Fibroblast of skin of left biceps (primary cell): ENCODE measurements at regions not wholly inside any gene's neighbourhood (a gene's known extent, or its start where the extent isn't known, plus 50 kb on each side); places are given as distances from the start of the nearest gene placed in this dataset.

Experiments used
- DNase-seq, 2 experiments: peaks; one replicate each; pipeline ENCODE4 v3.0.0-alpha.2; 2013; ENCODE audit warnings: low read depth in 2 of 2

DNA sequence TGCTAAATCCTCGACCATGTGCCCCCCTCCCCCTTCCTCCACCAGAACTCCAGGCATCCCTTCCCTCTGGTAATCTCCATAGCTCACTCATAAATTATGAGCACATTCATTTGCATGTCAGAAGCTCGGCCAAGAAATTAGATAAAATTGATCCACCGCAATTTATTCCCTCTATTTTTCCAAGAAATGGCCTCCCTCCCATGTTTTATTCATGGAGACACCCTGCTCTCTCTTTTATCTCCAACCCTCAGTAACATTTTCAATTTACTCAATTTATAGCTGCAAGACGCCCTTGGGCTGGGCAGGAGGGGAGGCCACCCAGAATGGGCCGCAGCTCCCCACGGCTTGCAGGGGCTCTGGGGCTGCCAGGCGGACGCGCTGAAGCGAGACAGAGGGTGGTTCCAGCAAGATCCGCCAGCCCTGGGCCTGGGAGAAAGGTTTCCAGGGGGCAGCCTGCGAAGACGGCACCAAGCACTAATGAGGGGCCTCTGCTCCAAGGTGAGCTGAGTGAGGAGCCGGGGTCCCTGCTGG is 54.7 kb upstream of the ZNF423 start:
- DNase-seq: no peak

DNA sequence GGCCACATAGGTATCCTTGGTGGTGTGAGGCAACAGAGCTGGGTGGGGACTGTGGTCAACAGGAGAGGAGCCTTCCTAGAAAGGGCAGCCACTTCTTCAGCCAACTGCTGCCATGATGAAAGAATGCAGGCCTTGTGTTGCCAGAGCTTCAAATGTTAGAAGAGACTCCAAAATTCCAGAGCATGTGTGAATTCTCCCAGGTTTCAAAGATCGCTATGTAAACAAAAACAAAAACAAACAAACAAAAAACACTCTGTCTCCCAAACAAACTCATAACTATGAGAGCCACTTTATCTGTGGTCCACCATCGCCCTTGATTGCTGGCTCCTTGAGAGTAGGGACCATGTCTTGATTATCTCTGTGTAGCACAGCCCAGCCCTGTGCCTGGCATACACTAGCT is 55.5 kb upstream of the ZNF423 start:
- DNase-seq: no peak

DNA sequence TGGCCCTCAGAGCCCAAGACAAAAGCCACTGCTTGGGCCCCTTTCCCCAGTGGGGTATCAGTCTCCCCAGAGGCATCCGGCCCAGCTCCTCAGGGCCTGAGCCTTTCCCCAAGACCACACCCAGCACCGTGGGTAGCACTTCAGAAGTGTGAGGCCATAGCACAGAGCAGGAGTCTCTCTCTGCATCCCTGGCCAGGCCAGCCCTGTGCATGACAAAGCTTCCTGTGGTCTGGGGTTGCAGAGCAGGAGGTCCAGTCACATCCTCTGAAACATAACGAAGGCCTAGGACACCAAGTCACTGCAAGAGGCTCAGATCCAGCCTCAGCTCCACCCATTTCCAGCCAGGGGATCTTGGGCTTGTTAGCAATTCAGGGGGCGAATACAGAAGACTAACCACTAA is 56.8 kb upstream of the ZNF423 start:
- DNase-seq: no peak

DNA sequence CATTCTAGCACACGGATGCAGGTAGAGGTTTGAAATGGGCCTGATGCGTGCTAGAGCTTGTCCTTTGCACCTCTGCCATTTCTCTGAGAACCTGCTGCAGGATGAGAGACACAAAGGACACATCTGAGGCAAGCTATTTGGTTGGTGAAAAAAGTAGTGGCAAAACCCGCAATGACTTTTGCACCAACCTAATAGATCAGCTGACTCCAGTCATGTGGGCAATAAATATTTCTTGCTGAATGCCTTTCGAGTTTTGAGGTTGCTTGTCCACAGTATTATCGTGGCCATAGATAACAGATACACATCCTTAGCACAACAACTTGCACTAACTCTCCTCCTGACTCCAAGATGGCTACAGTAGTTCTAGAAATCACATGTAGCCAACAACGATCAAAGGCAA is 57.8 kb upstream of the ZNF423 start:
- no peak for DNase-seq

DNA sequence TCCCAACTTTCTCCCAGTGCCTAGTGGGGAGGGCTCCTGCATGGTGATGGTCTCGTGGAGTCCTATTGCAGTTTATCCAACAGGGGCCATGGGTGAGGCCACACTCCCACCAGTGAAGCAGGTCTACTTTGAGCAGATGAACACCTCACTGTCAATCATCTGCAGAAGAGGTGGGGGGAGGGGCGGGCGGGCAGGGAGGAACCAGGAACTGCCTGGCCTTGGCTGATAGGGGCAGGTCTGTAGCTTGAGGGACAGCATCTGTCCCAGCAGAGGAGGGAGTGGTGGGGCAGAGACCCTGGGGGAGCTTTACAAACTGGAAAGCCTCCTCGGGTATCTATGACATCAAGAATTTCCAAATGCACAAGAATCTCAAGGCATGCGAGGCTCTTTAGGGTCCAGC is 58.7 kb upstream of the ZNF423 start:
- DNase-seq: no peak

DNA sequence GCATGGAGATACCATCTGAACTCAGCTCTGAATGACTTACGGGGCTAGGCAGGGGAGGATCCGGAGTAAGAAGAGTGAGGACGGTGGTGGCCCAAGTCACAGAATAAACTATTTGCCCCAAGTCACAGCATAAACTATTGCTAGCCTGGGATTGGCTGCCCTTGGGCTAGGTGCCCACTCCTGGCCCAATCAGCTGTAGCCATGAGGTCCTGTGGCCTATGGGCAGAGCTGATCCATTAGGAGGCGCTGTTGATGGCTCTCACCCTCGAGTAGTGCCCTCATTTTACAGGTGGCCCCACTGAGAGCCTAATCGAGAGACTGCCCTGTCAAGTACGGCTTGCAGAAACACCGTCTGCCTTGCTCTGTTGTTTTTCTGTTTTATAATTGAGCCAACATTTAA is 62.3 kb upstream of the ZNF423 start:
- DNase-seq: no peak

DNA sequence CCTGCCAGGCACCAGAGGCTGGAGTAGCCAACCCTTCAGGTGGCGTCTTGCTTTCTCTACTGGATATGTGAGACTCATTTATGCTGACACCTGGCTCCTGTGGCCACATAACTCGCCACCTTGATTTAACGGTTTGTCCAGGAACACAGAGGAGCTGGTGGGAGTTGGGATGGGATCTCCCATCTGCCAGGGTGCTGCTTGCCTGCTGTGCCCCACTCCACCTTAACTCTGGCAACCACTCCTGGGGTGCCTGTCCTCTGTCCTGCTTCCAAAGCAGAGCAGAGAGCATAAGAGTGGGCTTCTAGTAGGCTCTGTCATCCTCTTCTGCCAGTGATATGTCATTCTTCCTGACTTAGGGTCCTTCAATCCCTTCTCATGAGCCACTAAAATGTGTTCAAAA is 63.4 kb upstream of the ZNF423 start:
- DNase-seq: no peak

DNA sequence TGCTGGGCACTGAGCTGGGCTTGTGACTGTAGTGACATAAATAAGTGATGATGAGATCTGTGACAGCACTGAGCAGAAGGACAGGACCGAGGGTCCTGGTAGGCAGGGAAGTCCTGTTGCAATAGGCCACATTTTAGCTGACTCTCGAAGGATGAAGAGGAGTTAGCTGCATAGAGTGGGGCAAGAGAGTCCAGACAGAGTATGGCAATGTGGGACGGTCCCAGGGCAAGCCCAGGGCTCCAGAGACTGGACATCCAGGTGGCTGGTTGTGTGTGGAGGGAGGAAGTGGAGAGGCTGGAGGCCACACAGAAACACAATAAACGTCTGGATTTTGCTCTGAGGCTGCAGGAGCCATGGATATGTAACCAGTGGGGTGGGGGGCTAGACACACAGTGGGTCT is 64.5 kb upstream of the ZNF423 start:
- DNase-seq: no peak

DNA sequence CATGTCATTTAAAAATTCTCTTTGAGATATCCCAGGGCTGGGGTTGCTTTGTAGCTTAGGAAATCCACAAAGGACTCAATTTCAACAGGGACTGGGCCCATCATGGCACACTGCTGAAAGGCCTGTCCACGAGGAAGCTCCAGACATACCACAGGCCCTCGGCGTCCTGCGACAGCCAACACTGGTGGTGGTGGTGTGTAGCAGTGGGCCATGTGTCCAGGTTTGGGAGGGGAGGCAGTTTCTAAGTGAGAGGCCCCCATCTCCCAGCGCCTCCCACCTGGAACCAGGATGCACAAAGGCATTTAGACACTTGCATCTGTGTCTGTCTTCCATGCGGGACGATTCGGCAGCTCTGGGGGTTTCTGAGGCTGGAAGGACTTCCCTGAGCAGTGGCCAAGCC is 65.2 kb upstream of the ZNF423 start:
- no peak for DNase-seq

DNA sequence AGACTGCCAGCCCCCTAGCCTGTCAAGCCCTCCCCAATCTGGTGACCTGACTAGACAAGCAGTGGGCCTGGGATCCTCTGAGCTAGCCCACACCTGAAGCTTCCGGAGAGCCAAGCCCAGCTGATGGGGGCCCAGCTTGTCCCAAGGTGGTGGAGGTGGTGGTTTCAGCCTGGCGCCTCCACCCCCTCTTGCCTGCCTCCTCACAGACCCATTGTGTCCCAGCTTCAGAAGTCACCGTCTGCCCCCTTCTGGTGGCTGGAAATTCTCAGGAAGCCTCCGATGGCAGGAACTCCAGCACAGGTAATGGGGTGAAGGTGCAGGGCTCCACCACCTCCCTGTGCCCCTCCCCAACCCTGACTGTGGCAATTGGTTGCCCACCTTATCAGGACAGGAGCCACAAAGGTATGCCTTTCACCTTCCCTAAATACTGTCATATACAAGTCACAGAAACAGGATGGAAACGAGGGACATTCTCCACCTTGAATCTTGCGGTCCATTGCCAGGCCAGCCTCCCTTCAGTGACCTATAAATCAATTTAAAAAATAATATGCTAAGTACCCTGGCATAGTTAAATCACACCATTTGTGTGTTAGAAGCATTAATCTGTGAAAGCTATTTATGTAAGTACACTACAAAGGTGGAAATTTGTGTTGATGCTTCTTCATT is 66.0 kb upstream of the ZNF423 start:
- no peak for DNase-seq

DNA sequence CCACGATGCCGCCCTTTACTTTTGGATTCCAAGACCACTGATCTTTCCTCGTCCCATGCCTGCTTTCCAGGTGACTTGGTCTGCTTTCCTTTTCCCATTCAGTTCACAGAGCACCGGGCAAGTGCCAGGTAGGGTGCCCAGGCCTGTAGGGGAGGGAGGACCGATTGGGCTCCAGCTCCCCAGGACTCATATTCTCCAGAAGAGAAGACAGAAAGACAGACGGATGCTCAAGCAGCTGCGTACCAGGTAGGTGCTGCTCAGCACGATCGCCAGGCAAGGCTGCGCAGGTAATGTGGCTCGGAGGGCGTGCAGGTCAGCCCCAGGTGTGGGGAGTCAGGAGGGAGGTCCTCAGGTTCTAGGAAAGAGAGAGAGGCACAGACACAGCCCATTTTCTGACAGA is 67.5 kb upstream of the ZNF423 start:
- DNase-seq: no peak

DNA sequence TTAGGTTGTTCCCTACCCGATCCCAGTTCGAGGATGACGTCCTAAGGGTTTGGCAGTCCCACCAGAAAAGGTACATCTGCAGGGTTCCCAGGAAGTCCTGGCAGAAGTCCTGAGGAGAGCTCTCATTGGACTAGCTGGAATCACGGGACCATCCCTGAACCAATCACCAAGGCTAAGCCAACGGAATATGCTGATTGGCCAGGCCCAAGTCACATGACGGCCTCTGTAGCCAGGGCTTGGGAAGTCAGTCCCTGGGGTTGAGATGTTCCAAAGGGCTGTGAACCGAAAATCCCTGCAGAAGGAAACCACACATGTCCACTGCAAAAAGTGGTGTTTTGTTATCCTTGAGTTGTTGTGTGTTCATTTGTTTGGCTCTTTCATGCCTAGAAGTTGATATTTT is 68.2 kb upstream of the ZNF423 start:
- no peak for DNase-seq

DNA sequence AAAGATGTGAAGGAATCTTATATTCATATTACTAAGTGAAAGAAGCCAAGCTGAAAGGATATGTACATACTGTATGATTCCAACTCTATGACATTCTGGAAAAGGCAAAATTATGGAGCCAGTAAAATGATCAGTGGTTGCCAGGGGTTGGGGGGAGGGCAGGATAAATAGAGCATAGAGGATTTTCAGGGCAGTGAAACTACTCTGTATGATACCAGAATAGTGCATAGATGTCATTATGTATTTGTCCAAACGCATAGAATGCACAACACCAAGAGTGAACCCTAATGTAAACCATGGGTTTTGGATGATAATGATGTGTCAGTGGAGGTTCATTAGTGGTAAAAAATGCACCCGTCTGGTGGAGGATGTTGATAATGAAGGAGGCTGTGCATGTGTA is 71.0 kb upstream of the ZNF423 start:
- no peak for DNase-seq

DNA sequence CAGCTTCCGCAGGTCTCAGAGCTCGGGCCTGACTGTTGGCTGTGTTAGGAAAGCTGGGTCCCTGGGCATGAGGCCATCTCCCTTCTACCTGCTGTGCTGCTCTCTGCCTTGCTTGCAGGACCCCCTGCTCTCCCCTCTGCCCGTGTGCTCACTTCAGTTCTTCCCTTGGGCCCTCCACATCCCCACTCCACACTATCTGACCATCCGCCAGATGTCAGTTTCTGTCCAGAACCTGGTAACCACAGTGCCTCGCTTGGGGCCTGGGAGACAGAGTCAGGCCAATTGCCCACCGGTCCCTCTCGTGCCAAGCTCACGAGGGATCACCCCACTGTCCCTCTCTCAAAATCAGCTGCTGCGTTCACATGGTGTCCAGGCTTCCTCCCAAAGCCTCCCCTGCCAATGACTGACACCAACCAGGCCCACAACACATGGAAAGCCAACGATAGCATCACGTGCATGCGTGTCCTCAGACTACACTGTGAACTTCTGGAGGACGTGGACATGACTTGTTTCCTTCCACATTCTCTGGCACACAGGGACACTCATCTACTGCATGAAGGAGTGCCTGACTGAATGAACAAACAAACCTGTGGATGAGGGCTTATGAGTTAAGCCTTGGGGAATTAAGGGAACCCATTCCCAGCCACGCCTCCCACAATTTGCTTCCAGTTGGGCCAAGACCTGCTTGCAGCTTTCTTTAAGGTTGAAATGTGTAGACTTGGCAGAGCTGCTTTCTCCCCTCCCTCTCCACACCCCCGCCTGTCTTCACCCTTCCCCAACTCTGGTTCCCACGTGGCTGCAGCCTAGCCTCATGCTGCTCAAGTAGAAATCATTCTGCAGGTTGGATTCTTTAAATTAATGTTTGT is 72.5 kb upstream of the ZNF423 start:
- no peak for DNase-seq

DNA sequence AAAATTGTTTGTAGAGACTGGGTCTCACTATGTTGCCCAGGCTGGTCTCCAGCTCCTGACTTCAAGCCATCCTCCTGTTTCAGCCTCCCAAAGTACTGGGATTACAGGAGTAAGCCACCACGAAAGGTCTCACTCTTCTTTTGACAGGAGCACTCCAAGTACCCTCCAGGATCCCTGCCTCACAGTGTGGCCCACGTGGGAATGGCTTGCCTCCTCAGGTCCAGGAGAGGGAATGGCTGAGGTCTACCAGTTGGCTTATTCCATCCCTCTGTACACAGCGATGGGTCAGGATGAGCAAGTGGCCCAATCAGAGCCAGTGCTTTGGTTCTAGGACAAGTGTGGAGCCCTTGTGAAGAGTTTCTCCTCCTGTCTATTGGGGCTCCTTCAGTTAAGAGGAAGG is 73.7 kb upstream of the ZNF423 start:
- no peak for DNase-seq

DNA sequence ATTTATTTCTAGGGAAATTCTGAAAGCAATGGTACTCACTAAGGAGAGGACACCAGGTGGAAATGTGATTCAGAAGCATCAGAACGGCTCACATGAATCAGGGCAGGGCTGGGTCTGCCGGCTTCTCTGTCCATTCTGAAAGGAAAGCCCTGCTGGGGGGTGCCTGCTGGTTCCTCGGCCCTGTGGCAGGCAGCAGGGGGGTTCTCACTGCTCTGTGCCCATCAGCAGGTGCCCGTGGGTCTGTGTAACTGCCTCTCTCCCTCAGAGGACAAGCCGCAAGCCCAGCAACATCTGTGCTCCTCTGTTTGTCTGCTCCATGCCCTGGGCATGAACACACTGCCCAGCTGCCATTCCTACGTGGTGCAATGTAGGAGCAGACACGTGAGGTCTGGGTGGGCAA is 74.9 kb upstream of the ZNF423 start:
- DNase-seq: no peak

DNA sequence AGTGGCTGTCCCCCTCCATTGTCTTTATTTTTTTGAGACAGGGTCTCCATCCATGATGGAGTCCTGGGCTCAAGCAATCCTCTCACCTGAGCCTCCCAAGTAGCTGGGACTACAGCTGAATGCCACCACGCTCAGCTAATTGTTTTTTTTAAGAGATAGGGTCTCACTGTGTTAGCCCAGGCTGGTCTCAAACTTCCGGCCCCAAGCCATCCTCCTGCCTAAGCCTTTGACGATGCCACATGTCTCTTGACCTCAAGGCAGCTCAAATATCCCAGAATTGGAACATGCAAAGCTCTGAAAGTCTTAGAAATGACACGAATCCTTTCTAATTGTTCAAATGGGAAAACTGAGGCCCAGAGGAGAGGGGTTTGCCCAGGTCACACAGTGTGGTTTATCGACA is 75.4 kb upstream of the ZNF423 start:
- DNase-seq: no peak

DNA sequence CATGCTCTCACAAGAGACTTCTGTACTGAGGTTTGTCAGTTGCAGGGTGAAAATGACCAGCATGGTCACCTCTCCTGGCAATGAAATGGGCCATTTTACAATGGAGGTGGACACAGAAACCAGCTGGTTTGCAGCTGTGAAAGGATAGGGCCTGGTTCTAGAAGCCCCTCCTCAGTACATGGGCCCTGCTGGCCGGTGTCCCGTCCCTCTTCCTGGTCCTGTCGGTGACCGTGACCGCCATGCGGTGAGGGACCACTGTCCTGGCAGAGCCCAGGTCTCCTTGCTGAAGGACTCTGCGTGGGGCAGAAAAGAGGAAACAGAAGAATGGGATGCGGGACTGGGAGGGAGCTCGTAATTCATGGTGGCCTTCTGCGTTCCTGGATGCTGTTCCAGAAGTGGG is 76.0 kb upstream of the ZNF423 start:
- DNase-seq: no peak

DNA sequence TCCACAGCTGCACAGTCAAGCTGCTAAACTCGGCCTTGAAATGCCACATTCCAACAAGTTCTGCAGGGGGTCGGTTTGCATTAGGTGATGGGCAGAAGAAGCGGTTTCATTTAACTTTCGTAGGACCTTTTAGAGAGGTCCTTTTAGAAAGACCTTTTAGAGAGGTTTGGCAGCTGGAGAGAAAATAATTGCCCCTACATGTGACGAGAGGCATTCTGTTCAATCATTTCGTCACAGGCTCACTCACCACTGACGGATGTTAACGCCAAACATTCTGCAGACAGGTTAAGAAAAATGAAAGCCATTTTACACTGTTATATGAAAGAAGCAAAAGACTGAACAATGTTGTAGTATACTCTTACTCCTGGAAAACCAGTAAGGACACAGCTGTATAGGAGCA is 76.5 kb upstream of the ZNF423 start:
- DNase-seq: no peak

DNA sequence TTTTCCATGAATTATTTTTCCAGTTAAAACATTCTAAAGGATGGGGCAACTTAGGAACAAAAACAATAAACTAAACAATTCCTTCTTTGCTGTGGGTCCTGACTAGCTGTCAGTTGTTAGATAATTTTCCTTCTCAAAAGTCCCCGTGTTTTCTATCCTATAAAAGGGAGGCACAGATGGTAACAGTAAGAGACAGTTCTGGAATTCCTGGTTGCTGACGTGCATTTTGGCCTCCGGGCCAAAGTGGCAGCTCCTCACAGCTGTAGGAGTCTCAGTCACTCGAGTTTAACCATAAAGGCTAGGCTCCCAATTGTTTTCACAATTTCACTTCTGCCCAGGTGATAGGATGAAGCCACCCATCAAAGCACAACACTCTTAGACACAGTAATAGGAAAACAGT is 77.0 kb upstream of the ZNF423 start:
- no peak for DNase-seq

DNA sequence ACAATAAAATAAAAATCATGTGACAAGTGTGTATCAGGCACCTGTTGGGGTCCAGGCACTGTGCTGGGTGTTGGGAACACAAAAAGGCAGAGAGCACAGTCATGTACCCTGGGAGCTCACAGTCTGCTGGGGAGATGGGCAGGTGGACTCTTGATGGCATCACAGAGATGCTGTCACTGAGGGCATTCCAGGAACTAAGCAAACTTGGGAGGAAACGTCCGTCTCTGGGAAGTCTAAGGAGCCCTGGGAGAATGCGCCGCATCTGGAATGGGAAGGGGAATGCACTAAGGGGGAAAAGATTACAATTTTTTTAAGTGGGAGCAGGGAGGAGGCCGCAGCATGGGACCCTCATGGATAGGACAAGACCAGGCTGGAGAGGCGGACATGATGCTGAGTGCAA is 80.9 kb upstream of the ZNF423 start:
- no peak for DNase-seq

DNA sequence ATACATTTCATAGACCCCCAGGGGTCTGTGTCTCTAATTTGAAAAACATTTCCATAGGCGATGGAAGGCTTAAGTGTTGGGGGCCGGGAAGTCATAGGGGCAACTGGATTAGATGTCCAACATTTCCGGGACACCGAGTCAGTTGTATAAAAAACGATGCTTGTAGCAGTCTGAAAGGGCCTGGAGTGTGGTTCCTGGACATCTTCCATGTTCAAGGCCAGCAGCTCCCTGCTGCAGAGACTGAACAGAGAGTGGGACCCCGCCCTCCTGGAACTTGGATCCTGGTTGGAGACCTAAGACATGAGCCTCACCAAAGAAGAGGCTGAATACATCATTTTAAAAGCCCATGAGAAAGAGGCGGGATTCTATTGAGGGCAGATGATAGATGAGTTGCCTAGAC is 82.0 kb upstream of the ZNF423 start:
- DNase-seq: no peak

DNA sequence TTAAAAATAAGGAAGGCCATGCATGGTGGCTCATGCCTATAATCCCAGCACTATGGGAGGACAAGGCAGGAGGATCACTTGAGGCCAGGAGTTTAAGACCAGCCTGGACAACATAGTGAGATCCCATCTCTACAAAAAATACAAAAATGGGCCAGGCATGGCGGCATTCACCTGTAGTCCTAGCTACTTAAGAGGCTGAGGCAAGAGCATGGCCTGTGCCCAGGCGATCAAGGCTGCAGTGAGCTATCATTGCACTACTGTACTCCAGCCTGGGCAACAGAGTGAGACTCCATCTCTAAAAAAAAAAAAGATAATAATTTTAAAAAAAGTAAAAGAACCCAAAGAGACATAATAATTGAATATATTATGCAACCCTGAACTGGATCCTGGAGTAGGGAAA is 83.6 kb upstream of the ZNF423 start:
- no peak for DNase-seq
